ENCODE measurements at regions not wholly inside any gene's neighbourhood (a gene's known extent, or its start where the extent isn't known, plus 50 kb on each side); places are given as distances from the start of the nearest gene placed in this dataset.

DNA sequence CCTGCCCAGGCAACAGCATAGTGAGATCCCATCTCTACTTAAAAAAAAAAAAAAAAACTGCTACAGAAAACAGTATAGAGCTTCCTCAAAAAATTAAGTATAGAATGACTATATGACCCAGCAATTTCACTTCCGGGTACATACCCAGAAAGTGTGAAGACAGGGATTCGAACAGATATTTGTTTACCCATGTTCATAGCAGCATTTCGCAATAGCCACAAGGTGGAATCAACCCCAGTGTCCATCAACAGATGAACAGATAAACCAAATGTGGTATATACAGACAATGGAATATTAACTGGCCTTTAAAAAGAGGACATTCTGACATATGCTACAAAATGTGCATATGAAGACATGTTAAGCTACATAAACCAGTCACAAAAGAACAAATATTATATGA, 95.5 kb downstream of the CHD9NB start:
- no peaks in the 10 kb centered on the region for H3K9me3 Mint-ChIP-seq
- Histone ChIP-seq H3K9me3 (ENCODE audit: control insufficient read depth in 1 of 2, insufficient read depth in 1 of 2, low read length in 2 of 2) (no peaks in the 10 kb centered on the region), H3K4me3 (ENCODE audit: low read length) (no peak overlapping the region), H3K4me1 (ENCODE audit: insufficient read depth, low read length) (no peaks in the 10 kb centered on the region), H3K27ac (ENCODE audit: low read depth in 1 of 2, low read length in 2 of 2) (no peak overlapping the region), H3K27me3 (ENCODE audit: control insufficient read depth in 1 of 2, insufficient read depth in 2 of 2, low read length in 2 of 2) (no peaks in the 10 kb centered on the region), H3K36me3 (ENCODE audit: insufficient read depth, low read length) (no peaks in the 10 kb centered on the region)
- H3K27me3 Mint-ChIP-seq, result peaks cover 9% of the 10 kb centered on the region
- no peaks in the 10 kb centered on the region for H3K36me3 Mint-ChIP-seq (ENCODE audit: low read depth)
- ATAC-seq (ENCODE audit: poor library complexity), result no peak
- DNase-seq, result no peak
- ChIA-PET CTCF (no interaction called here), POLR2A (no interaction called here)
- TF ChIP-seq, protein P1, sequence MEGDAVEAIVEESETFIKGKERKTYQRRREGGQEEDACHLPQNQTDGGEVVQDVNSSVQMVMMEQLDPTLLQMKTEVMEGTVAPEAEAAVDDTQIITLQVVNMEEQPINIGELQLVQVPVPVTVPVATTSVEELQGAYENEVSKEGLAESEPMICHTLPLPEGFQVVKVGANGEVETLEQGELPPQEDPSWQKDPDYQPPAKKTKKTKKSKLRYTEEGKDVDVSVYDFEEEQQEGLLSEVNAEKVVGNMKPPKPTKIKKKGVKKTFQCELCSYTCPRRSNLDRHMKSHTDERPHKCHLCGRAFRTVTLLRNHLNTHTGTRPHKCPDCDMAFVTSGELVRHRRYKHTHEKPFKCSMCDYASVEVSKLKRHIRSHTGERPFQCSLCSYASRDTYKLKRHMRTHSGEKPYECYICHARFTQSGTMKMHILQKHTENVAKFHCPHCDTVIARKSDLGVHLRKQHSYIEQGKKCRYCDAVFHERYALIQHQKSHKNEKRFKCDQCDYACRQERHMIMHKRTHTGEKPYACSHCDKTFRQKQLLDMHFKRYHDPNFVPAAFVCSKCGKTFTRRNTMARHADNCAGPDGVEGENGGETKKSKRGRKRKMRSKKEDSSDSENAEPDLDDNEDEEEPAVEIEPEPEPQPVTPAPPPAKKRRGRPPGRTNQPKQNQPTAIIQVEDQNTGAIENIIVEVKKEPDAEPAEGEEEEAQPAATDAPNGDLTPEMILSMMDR (IDR thresholded peaks at IDR 0.05), result no peak
- no peaks in the 10 kb centered on the region for H3K4me1 Mint-ChIP-seq (ENCODE audit: low read depth)
- intact Hi-C loops (cut with DNase I, micrococcal nuclease), result no loop called here
- no peak overlapping the region for H3K4me3 Mint-ChIP-seq
- H3K27ac Mint-ChIP-seq, result no peak overlapping the region

DNA sequence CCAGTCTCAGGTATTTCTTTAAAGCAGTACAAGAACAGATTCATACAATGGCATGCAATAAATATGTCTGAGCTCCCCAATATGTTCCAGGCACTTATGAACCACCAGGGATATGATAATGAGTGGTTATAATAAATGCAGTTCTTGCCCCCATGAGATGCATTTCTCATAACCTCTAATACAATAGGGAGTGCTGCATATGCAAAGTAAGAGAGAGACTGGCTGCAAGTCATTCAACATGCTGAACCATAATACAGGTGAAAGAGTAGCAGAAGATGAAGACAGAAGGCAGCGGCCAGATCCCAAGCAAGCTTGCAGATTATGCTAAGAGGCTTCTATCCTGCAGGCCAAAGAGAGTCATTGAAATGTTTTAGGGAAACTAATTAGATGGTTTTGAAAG, 96.7 kb downstream of the CHD9NB start:
- H3K36me3 Mint-ChIP-seq (ENCODE audit: low read depth), result no peaks in the 10 kb centered on the region
- Histone ChIP-seq H3K4me3 (ENCODE audit: low read length) (no peak overlapping the region), H3K27ac (ENCODE audit: low read depth in 1 of 2, low read length in 2 of 2) (no peak overlapping the region), H3K4me1 (ENCODE audit: insufficient read depth, low read length) (no peaks in the 10 kb centered on the region), H3K27me3 (ENCODE audit: control insufficient read depth in 1 of 2, insufficient read depth in 2 of 2, low read length in 2 of 2) (no peaks in the 10 kb centered on the region), H3K36me3 (ENCODE audit: insufficient read depth, low read length) (no peaks in the 10 kb centered on the region), H3K9me3 (ENCODE audit: control insufficient read depth in 1 of 2, insufficient read depth in 1 of 2, low read length in 2 of 2) (no peaks in the 10 kb centered on the region)
- intact Hi-C loops (cut with DNase I, micrococcal nuclease), result no loop called here
- DNase-seq (no peak), ATAC-seq (ENCODE audit: poor library complexity) (no peak)
- no peak overlapping the region for H3K27ac Mint-ChIP-seq
- ChIA-PET CTCF (no interaction called here), POLR2A (no interaction called here)
- H3K4me1 Mint-ChIP-seq (ENCODE audit: low read depth), result no peaks in the 10 kb centered on the region
- peaks cover 11% of the 10 kb centered on the region for H3K27me3 Mint-ChIP-seq
- H3K4me3 Mint-ChIP-seq, result no peak overlapping the region
- TF ChIP-seq, protein P1 (IDR thresholded peaks at IDR 0.05), result no peak
- H3K9me3 Mint-ChIP-seq, result no peaks in the 10 kb centered on the region

DNA sequence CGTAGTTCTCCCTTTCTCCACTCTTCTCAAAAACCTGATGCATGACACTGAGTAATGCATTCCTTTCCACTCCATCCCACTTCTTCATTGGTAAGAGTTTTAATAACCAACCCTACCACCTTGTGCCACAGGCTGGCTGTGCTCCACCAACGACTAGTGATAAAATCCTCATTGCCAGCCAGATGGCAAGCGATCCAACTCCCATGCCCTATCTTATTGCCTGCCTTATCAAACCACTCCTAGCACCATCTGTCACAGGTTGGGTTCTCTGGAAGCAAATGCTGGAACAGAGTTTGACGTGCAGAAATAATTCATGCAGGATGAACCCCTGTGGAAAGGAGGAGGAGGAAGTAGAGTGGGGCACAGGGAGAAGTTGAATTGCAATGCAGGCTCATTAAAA, 99.5 kb downstream of the CHD9NB start:
- intact Hi-C loops (cut with DNase I, micrococcal nuclease), result no loop called here
- H3K4me1 Mint-ChIP-seq (ENCODE audit: low read depth), result no peaks in the 10 kb centered on the region
- POLR2A ChIA-PET, result no interaction called here
- Histone ChIP-seq H3K9me3 (ENCODE audit: control insufficient read depth in 1 of 2, insufficient read depth in 1 of 2, low read length in 2 of 2) (no peaks in the 10 kb centered on the region), H3K27me3 (ENCODE audit: control insufficient read depth in 1 of 2, insufficient read depth in 2 of 2, low read length in 2 of 2) (no peaks in the 10 kb centered on the region), H3K4me1 (ENCODE audit: insufficient read depth, low read length) (no peaks in the 10 kb centered on the region), H3K36me3 (ENCODE audit: insufficient read depth, low read length) (no peaks in the 10 kb centered on the region), H3K4me3 (ENCODE audit: low read length) (no peak overlapping the region), H3K27ac (ENCODE audit: low read depth in 1 of 2, low read length in 2 of 2) (no peak overlapping the region)
- H3K27me3 Mint-ChIP-seq, result peaks cover 15% of the 10 kb centered on the region
- H3K9me3 Mint-ChIP-seq, result peaks cover 2% of the 10 kb centered on the region
- TF ChIP-seq, protein P1 (IDR thresholded peaks at IDR 0.05), result no peak
- ATAC-seq (ENCODE audit: poor library complexity), result no peak
- no peak for DNase-seq
- H3K36me3 Mint-ChIP-seq (ENCODE audit: low read depth), result no peaks in the 10 kb centered on the region
- H3K27ac Mint-ChIP-seq, result no peak overlapping the region
- H3K4me3 Mint-ChIP-seq, result no peak overlapping the region
- CTCF ChIA-PET, result no interaction called here

Data from CD4-positive, alpha-beta T cell (primary cell).